ENCODE measurements at regions not wholly inside any gene's neighbourhood (a gene's known extent, or its start where the extent isn't known, plus 50 kb on each side); places are given as distances from the start of the nearest gene placed in this dataset.

DNA sequence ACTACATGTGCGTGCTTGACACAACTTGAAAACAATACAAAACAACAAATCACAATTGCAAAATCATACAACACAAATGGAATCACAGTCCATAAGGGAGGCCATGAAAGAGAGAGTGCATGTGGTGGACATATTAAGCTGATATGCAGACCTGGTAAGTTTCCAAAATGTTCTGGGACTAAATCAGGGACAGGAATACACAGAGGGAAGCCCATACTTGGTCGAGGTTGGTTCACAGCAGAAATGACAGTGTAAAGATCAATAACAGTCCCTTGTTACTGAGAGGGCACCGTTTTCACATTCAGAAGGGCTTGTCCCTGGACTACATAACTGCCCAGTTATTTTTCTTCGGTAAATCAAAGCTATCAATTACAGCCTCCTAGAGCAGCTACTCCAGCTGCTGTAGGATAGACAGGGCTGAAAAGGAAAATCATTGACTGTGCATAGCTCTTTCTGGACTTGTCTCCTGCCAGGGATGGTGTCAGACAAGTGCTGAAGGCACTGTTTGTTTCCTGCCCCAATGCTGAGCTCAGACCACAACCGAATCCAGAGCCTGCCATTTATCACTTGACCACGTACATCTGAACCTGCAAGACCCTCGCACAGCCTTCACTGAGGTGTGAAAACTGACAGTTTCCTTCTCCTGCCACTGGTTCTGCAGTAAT is 79.5 kb upstream of the KCNMB2 start:
- no peak overlapping the region for H3K27ac Mint-ChIP-seq
- H3K4me1 Mint-ChIP-seq = no peaks in the 10 kb centered on the region
- ChIA-PET POLR2A (no interaction called here), CTCF (no interaction called here)
- no peaks in the 10 kb centered on the region for H3K36me3 Mint-ChIP-seq (ENCODE audit: low read depth)
- H3K4me3 Mint-ChIP-seq = no peak overlapping the region
- DNase-seq = no peak
- peaks cover 1% of the 10 kb centered on the region for H3K27me3 Mint-ChIP-seq
- no peaks in the 10 kb centered on the region for H3K9me3 Mint-ChIP-seq

DNA sequence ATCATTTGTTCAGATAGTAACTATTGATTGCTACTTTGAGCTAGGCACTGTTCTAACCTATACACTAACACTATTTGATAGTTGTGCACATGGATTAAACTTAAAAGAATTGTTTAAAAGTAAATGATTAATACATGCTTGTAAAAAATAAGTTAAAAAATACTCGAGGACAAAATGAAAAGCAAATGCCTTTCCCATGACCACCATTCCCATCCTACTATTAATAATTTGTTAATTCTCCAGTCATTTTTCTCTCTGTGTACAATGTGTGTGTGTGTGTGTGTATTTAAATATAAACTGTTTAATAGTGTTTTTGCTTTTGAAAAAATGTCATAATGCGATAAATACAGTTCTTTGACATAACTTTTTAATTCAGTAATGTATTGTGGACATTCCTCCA is 78.7 kb upstream of the KCNMB2 start:
- CTCF ChIA-PET = no interaction called here
- DNase-seq = no peak
- Mint-ChIP-seq H3K27me3 (peaks cover 1% of the 10 kb centered on the region), H3K36me3 (ENCODE audit: low read depth) (no peaks in the 10 kb centered on the region), H3K27ac (no peak overlapping the region), H3K4me3 (no peak overlapping the region), H3K9me3 (no peaks in the 10 kb centered on the region), H3K4me1 (no peaks in the 10 kb centered on the region)
- POLR2A ChIA-PET = no interaction called here

DNA sequence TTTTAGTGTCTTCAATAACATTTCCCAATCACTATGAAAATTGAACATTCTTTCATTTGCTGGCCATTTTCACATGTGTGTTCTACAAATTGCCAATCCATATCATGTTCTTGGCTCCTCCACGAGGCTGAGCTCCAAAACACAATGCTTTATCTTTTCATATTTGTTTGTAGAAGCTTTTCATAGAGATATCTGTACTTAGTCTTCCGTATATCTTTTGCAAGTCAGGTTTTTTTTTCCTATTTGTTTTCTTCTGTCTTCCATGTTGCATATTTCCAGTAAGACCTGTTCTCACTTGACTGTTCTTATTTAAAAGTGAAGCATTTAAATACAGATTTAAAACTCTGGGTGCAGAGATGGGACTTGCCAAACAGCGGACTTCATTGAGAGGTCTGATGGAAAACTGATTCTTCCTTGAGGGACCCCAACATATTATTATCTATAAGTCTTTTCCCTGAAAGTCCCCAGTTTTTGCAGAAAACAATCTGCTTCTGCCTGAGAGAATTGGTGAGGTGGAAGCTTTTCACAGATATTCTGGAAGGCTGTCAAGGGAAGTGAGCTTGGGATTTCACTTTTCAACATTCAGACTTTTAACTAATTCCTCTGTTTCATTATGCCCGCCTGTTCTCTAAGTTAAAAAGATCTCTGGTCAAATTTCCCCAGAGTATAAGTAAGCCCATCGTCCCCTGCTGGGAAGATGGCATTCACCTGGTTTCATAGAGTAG is 77.8 kb upstream of the KCNMB2 start:
- H3K4me3 Mint-ChIP-seq = no peak overlapping the region
- H3K9me3 Mint-ChIP-seq = no peaks in the 10 kb centered on the region
- CTCF ChIA-PET = no interaction called here
- no peaks in the 10 kb centered on the region for H3K36me3 Mint-ChIP-seq (ENCODE audit: low read depth)
- no peak overlapping the region for H3K27ac Mint-ChIP-seq
- H3K4me1 Mint-ChIP-seq = no peaks in the 10 kb centered on the region
- no peak for DNase-seq
- H3K27me3 Mint-ChIP-seq = peaks cover 1% of the 10 kb centered on the region
- POLR2A ChIA-PET = no interaction called here

DNA sequence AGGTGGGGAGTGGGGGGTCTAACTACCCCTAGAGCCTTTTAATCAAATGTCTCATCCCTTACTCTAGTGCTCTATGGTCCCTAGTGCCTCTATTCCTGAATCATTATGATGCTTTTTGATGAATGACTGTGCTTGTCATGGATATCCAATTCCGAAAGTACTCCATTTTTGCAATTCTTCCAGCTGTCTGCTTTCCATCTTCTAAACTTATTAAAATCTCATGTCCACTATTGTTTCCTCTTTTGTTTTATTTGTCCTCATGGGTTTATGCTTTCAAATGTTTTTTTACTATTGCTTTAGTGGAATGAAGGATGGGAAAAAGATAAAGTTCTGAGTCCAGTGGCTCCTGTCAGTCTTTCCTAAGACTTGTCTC is 77.2 kb upstream of the KCNMB2 start:
- no peak overlapping the region for H3K4me3 Mint-ChIP-seq
- CTCF ChIA-PET = no interaction called here
- peaks cover 1% of the 10 kb centered on the region for H3K27me3 Mint-ChIP-seq
- H3K36me3 Mint-ChIP-seq (ENCODE audit: low read depth) = no peaks in the 10 kb centered on the region
- H3K4me1 Mint-ChIP-seq = no peaks in the 10 kb centered on the region
- no peak overlapping the region for H3K27ac Mint-ChIP-seq
- DNase-seq = no peak
- no peaks in the 10 kb centered on the region for H3K9me3 Mint-ChIP-seq
- POLR2A ChIA-PET = no interaction called here

DNA sequence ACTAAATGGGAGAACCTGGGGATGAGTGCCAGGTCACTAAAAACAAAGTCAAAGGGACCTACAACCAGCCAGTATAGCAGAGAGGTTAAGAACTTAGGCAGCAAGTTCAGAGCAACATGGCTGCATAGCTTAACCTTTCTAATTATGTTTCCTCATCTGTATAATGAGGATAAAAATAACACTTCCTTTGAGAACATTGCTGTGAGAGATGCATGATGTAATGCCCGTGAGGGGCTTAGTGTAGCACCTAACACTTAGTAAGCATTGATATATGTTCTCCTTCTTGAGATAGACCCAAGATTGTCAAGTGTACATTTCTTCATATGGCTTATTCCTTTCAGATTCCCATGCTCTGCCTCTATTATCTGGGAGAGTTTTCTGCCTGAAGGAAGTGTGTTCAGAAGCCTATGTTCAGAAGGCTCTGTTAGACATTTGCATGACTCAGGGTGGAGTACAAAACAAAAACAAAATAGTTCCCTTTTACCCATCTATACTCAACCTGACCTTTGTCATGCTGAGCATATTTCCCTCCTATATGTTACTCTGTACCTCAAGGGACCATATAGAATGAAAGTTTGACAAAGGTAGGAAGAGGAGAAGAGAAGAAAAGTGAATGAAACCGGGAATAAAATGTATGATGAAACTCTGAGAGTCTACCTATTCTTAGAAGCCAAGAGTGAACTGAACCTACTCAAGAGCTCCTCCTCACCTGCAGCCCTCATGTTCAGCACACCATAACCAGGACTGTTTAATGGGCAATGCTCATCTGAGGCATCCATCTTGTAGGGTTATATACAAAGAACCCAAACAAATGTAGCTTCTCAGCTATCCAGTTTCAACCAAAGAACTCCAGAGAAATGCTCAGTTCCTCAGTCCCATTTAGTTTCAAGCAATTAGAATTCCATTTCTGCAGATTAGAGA is 70.7 kb upstream of the KCNMB2 start:
- POLR2A ChIA-PET = no interaction called here
- H3K4me3 Mint-ChIP-seq = no peak overlapping the region

DNA sequence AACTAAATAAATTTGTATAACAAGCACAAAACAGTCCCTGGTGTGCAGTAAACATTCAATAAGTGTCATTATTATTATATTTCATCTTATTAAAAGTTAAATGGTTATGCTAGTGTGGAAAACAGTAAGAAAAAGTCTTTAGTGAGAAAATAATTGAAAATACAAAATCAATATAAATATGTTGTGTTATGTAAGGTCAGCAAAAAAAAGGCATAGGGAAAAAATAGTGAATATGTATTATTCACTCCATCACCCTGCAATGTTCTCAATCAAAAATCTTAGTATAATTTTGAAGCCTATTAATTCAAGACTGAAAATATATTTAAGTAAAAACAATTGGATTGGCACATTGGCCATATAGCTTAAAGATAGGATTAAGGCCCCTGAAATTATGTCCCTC is 63.3 kb upstream of the KCNMB2 start:
- Mint-ChIP-seq H3K27me3 (no peaks in the 10 kb centered on the region), H3K36me3 (ENCODE audit: low read depth) (no peaks in the 10 kb centered on the region), H3K4me1 (no peaks in the 10 kb centered on the region), H3K9me3 (no peaks in the 10 kb centered on the region), H3K4me3 (no peak overlapping the region), H3K27ac (no peak overlapping the region)
- DNase-seq = no peak
- ChIA-PET CTCF (no interaction called here), POLR2A (no interaction called here)

More for the DNA sequence above, 70.7 kb upstream of the KCNMB2 start:
- Mint-ChIP-seq H3K27me3 (no peaks in the 10 kb centered on the region), H3K27ac (no peak overlapping the region), H3K36me3 (ENCODE audit: low read depth) (no peaks in the 10 kb centered on the region), H3K4me1 (no peaks in the 10 kb centered on the region), H3K9me3 (no peaks in the 10 kb centered on the region)
- CTCF ChIA-PET = no interaction called here
- DNase-seq = no peak

DNA sequence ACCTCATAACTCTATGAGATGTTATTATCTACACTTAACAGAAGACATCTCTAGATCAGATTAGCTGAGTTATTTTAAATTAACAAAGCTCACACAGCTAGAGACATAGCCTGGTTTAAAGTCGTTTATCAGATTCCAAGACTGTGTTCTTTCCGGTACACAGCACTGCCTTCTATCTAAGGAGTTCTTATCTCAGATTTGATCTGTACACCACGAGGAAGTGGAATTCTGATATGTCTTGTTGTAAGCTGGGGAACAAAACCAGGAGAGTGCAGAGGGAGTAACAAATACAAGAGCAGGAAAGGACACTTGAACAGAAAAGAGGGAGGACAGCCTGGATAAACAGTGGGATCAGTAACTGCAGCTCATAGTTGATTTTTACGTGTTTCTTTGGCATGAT is 61.7 kb upstream of the KCNMB2 start:
- no peak overlapping the region for H3K27ac Mint-ChIP-seq
- ChIA-PET CTCF (no interaction called here), POLR2A (no interaction called here)
- no peaks in the 10 kb centered on the region for H3K9me3 Mint-ChIP-seq
- no peak overlapping the region for H3K4me3 Mint-ChIP-seq
- H3K36me3 Mint-ChIP-seq (ENCODE audit: low read depth) = no peaks in the 10 kb centered on the region
- no peaks in the 10 kb centered on the region for H3K4me1 Mint-ChIP-seq
- peaks cover 2% of the 10 kb centered on the region for H3K27me3 Mint-ChIP-seq
- DNase-seq = no peak

DNA sequence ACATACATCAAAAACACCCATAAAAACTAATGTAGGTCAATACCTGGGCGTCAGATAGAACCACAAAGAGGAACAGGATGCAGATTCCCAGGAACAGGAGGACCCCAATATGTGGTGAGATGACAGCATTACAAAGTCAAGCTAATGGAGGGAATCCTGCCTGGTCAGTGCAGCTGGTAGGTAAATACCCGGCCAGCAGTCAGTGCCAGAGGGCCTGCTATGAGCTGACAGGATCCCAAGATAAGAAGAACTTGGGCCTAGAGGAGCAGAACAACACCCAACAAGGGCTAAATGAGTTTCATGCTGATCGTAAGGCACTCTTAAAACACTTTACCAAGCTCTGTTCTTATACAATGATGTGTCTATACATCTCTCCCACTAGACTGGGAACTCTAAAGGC is 61.2 kb upstream of the KCNMB2 start:
- no peaks in the 10 kb centered on the region for H3K36me3 Mint-ChIP-seq (ENCODE audit: low read depth)
- H3K4me1 Mint-ChIP-seq = no peaks in the 10 kb centered on the region
- H3K27ac Mint-ChIP-seq = no peak overlapping the region
- POLR2A ChIA-PET = no interaction called here
- DNase-seq = no peak
- CTCF ChIA-PET = no interaction called here
- H3K27me3 Mint-ChIP-seq = peaks cover 2% of the 10 kb centered on the region
- H3K9me3 Mint-ChIP-seq = no peaks in the 10 kb centered on the region
- no peak overlapping the region for H3K4me3 Mint-ChIP-seq

DNA sequence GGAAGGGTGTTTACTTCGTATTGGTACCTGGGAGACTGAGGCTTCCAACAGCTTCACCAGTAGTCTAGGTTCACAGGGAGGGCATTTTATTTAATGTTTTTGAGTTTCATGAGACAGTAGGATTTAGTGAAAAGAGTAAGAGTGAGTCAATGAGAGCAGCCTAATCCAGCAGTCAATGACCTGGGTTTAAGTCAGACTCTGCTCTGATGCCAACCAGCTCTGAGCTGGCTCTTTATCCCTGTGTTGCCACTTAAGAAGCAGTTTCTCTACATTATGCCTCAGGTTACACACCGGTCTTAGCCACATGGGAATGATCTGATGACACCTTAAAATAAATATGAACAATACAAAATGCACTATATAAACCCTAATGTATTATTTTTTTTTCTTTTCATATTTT is 59.4 kb upstream of the KCNMB2 start:
- Mint-ChIP-seq H3K4me3 (no peak overlapping the region), H3K9me3 (no peaks in the 10 kb centered on the region), H3K27me3 (peaks cover 2% of the 10 kb centered on the region), H3K27ac (no peak overlapping the region), H3K4me1 (no peaks in the 10 kb centered on the region), H3K36me3 (ENCODE audit: low read depth) (no peaks in the 10 kb centered on the region)
- DNase-seq = no peak
- ChIA-PET POLR2A (no interaction called here), CTCF (no interaction called here)

DNA sequence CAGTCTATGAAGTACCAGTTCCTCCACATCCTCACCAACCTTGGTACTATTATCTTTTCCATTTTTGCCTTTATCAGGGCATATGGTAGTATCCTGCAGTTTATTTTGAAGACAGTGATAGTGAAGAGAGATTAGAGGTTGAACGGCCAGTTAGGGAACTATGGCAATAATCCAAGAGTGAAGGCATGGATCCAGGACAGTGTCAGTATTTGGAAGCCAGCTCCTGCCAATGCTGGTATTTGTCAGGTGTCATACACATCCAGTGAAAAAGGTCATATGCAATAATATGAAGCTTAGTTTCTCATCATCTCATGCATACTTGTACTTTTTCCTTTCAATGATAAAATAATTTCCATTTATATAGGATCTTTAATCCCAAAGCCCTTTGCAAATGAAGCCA is 56.8 kb upstream of the KCNMB2 start:
- Mint-ChIP-seq H3K27ac (no peak overlapping the region), H3K36me3 (ENCODE audit: low read depth) (no peaks in the 10 kb centered on the region), H3K27me3 (peaks cover 2% of the 10 kb centered on the region), H3K4me1 (no peaks in the 10 kb centered on the region), H3K4me3 (no peak overlapping the region), H3K9me3 (no peaks in the 10 kb centered on the region)
- no peak for DNase-seq
- ChIA-PET POLR2A (no interaction called here), CTCF (no interaction called here)

DNA sequence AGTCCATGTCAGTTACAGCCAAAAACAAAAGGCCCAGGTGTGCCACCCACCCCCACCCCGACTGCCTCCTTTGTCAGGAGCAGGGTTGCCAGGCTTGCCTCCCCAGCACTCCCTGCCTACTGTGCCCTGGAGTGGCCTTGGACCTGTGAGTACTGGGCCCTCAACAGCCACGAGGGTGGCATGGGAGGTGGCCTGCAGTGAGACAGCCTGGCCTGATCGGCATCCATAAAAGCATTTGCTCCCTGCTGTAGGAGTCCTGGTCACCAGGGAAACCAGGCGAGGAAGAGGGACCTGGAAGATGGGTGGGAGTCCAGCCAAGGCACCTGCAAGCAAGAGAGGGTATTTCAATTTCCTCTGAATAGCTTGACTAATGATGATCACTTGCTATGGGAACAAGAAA is 56.4 kb upstream of the KCNMB2 start:
- Mint-ChIP-seq H3K27ac (no peak overlapping the region), H3K27me3 (peaks cover 2% of the 10 kb centered on the region), H3K4me3 (no peak overlapping the region), H3K4me1 (no peaks in the 10 kb centered on the region), H3K36me3 (ENCODE audit: low read depth) (no peaks in the 10 kb centered on the region), H3K9me3 (no peaks in the 10 kb centered on the region)
- DNase-seq = no peak
- ChIA-PET POLR2A (no interaction called here), CTCF (no interaction called here)

DNA sequence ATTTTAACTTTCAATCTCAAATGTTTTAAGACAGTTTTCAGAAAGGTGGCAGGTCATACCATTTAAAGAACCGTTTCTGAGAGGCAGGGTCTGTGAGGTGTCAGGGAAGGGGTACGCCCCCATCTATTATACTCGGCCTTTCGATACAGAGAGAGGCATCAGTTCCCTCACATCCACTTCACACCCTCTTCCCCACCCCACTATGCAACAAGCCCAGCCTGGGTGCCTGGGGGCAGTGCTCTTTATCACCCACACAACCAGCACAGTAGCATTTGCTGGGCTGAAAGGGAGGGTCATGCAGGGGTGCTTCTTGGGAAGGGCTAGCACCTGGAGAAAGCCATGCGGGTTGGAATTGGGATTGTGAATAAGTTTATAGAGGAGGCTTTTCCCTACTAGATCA is 56.0 kb upstream of the KCNMB2 start:
- Mint-ChIP-seq H3K36me3 (ENCODE audit: low read depth) (no peaks in the 10 kb centered on the region), H3K27me3 (peaks cover 2% of the 10 kb centered on the region), H3K27ac (no peak overlapping the region), H3K4me1 (no peaks in the 10 kb centered on the region), H3K4me3 (no peak overlapping the region), H3K9me3 (no peaks in the 10 kb centered on the region)
- DNase-seq = no peak
- ChIA-PET POLR2A (no interaction called here), CTCF (no interaction called here)

DNA sequence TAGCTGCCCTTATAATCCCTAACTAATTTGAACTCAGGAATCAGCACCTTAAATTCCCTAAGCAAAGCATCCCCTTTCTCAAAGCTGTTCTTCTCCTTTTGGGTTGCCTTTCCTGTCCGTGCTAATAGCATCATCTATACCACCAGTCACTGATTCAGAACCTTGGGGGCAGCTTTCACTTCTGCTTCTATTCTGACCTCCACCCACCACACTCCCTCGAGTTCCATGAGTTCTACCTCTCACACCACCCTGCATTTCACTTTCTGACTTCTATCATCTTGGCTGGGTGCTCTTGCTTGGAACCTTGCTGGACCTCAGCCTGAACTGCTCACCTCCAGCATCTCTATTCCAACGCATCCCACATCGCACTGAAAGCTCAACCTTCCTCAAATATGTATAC is 55.4 kb upstream of the KCNMB2 start:
- H3K27me3 Mint-ChIP-seq = peaks cover 2% of the 10 kb centered on the region
- CTCF ChIA-PET = no interaction called here
- H3K27ac Mint-ChIP-seq = no peak overlapping the region

DNA sequence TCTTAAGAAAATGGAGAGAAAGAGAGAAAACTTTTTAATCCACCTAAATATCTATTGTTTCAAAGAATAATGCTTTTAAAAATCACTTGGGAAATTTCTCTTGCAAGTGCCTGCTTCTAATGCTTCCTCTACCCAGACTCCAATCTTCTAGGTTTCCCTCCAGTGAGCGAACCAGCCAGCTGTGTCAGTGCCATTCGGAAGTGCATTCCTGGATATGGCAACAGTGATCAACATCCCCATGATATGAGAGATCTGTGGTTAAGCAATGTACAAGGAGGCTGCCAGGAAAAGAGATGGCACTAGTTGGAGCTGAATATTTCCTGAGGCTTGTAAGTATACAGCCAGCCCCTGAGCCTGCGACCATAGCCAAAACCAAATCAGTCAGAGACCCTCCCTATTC is 53.3 kb upstream of the KCNMB2 start:
- ChIA-PET CTCF (interaction anchor here (0.5 kb wide), 1 partner anchor 12 kb away, joined by 4 read pairs; no protein-coding TSS in a partner anchor), POLR2A (no interaction called here)
- DNase-seq = no peak
- no peaks in the 10 kb centered on the region for H3K4me1 Mint-ChIP-seq
- H3K36me3 Mint-ChIP-seq (ENCODE audit: low read depth) = no peaks in the 10 kb centered on the region
- H3K27ac Mint-ChIP-seq = no peak overlapping the region
- no peak overlapping the region for H3K4me3 Mint-ChIP-seq
- H3K27me3 Mint-ChIP-seq = peaks cover 2% of the 10 kb centered on the region
- no peaks in the 10 kb centered on the region for H3K9me3 Mint-ChIP-seq

More for the DNA sequence above, 55.4 kb upstream of the KCNMB2 start:
- POLR2A ChIA-PET = no interaction called here
- Mint-ChIP-seq H3K4me1 (no peaks in the 10 kb centered on the region), H3K36me3 (ENCODE audit: low read depth) (no peaks in the 10 kb centered on the region), H3K9me3 (no peaks in the 10 kb centered on the region), H3K4me3 (no peak overlapping the region)
- DNase-seq = no peak
